ENCODE measurements at regions not wholly inside any gene's neighbourhood (a gene's known extent, or its start where the extent isn't known, plus 50 kb on each side); places are given as distances from the start of the nearest gene placed in this dataset.
"Not testable (repeated sequence)": the region's sequence is repeated elsewhere in the genome, so short reads cannot be mapped to it uniquely, and the experiment has no call there.

DNA sequence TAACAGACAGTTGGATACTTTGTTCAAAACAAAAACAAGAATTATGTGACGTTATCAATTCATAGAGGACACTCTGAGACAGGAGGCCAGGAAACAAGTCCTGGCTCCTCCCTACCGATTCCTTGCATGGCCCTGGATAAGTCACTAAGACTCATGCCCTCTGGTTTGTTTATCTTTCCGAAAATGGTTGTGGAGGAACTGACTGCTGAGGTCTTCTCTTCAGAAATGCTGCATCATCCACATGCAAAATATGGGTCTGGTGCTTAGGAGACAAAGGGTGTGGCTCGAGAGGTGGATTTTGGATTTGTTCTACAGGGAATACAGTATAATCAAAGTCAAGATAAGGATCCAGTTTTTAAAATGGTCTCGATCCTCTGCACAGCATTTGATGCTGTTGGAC lies 130.9 kb downstream of the RELL1 start:
- Histone ChIP-seq H3K79me2 (ENCODE audit: control insufficient read depth, insufficient read depth, low read length, unreplicated experiment) (no peaks in the 10 kb centered on the region), H3K4me1 (ENCODE audit: control insufficient read depth, insufficient read depth, low read length, unreplicated experiment) (no peaks in the 10 kb centered on the region), H3K4me3 (ENCODE audit: low read depth, low read length) (no peak overlapping the region), H2AFZ (ENCODE audit: low read length, unreplicated experiment) (no peak overlapping the region), H3K36me3 (ENCODE audit: insufficient read depth, low read length) (no peaks in the 10 kb centered on the region), H3K27me3 (ENCODE audit: insufficient read depth, low read length) (peaks cover 13% of the 10 kb centered on the region; the same call in 1 of the 2 replicates), H3K27ac (ENCODE audit: low read depth, low read length) (no peak overlapping the region)

DNA sequence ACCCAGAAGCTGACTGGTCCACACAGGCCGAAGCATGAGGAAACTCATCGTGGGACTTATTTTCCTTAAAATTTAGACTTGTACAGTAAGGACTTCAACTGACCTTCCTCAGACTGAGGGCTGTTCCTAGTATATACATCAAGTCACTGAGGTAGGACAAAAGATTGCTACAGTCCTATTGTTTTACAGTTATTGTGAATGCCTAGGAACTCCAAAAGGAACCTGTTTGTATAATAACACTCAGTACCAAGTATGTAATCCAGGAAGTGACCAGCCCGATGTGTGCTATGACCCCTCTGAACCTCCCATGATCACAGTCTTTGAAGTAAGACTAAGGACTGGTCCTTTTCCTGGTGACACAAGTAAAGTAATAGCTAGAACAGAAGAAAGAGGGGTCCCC lies 136.3 kb downstream of the RELL1 start:
- not testable (repeated sequence) for H3K36me3 ChIP-seq (ENCODE audit: insufficient read depth, low read length); H2AFZ ChIP-seq (ENCODE audit: low read length, unreplicated experiment); H3K4me1 ChIP-seq (ENCODE audit: control insufficient read depth, insufficient read depth, low read length, unreplicated experiment); H3K27ac ChIP-seq (ENCODE audit: low read depth, low read length); H3K79me2 ChIP-seq (ENCODE audit: control insufficient read depth, insufficient read depth, low read length, unreplicated experiment); H3K4me3 ChIP-seq (ENCODE audit: low read depth, low read length); H3K27me3 ChIP-seq (ENCODE audit: insufficient read depth, low read length)

DNA sequence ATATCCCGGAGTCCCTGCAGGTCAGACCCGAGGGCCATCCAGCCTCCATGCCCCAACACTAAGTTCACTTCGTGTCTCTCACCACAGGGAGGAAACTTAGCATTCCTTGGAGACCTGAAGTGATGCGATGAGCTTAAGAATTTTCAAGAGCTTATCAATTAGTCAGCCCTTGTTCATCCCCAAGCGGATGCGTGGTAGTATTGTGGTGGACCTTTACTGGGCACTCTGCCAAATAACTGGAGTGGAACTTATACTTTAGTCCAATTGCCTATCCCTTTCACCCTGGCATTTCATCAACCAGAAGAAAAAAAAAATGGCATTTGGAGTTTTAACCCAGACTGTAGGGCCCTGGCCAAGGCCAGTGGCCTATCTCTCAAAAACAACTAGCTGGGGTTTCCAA lies 137.1 kb downstream of the RELL1 start:
- no peak overlapping the region for H3K4me3 ChIP-seq (ENCODE audit: low read depth, low read length)

DNA sequence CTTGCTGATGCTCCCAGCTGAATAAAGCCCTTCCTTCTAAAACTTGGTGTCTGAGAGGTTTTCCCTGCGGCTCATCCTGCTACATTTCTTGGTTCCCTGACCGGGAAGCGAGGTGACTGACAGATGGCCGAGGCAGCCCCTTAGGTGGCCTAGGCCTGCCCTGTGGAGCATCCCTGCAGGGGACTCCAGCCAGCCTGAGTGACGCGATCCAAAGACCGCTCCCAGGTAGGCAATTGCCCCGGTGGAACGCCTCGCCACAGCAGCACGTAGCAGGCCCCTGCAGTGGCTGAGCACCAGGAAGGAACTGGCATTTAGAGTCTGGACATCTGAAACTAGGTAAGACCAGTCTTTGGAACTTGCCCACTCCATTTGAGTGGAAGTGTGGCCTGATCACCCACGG lies 139.6 kb downstream of the RELL1 start:
- Histone ChIP-seq H3K4me3 (ENCODE audit: low read depth, low read length) (no peak overlapping the region), H3K27me3 (ENCODE audit: insufficient read depth, low read length) (peaks cover 21% of the 10 kb centered on the region), H3K36me3 (ENCODE audit: insufficient read depth, low read length) (no peaks in the 10 kb centered on the region), H2AFZ (ENCODE audit: low read length, unreplicated experiment) (no peak overlapping the region), H3K4me1 (ENCODE audit: control insufficient read depth, insufficient read depth, low read length, unreplicated experiment) (no peaks in the 10 kb centered on the region), H3K79me2 (ENCODE audit: control insufficient read depth, insufficient read depth, low read length, unreplicated experiment) (no peaks in the 10 kb centered on the region), H3K27ac (ENCODE audit: low read depth, low read length) (no peak overlapping the region)

More for the DNA sequence above, 137.1 kb downstream of the RELL1 start:
- no peak overlapping the region for H3K27ac ChIP-seq (ENCODE audit: low read depth, low read length)
- H3K79me2 ChIP-seq (ENCODE audit: control insufficient read depth, insufficient read depth, low read length, unreplicated experiment) = no peaks in the 10 kb centered on the region
- H2AFZ ChIP-seq (ENCODE audit: low read length, unreplicated experiment) = no peak overlapping the region
- no peaks in the 10 kb centered on the region for H3K36me3 ChIP-seq (ENCODE audit: insufficient read depth, low read length)
- H3K4me1 ChIP-seq (ENCODE audit: control insufficient read depth, insufficient read depth, low read length, unreplicated experiment) = no peaks in the 10 kb centered on the region
- peaks cover 1% of the 10 kb centered on the region; the same call in 1 of the 2 replicates for H3K27me3 ChIP-seq (ENCODE audit: insufficient read depth, low read length)

DNA sequence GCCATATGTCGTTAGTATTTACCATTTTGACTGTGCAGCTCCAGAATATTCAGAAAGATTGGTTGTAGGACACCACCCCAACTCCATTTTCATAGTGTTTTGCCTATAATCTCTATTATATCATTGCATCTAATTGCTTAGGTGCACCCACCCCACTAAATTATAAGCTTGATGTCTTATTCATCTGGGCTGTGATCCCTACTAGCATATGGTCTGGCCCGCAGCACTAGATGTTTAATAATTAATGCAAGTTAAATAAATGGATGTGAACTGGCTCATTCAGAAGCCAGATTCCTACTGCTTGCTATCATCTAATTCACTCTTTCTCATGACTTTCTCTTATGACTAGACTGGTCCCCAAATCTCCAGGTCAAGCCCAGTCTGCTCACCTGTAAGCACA lies 143.5 kb downstream of the RELL1 start:
- Histone ChIP-seq H2AFZ (ENCODE audit: low read length, unreplicated experiment) (no peak overlapping the region), H3K4me1 (ENCODE audit: control insufficient read depth, insufficient read depth, low read length, unreplicated experiment) (no peaks in the 10 kb centered on the region), H3K36me3 (ENCODE audit: insufficient read depth, low read length) (no peaks in the 10 kb centered on the region), H3K79me2 (ENCODE audit: control insufficient read depth, insufficient read depth, low read length, unreplicated experiment) (no peaks in the 10 kb centered on the region), H3K27me3 (ENCODE audit: insufficient read depth, low read length) (peaks cover 49% of the 10 kb centered on the region), H3K27ac (ENCODE audit: low read depth, low read length) (no peak overlapping the region), H3K4me3 (ENCODE audit: low read depth, low read length) (no peak overlapping the region)

DNA sequence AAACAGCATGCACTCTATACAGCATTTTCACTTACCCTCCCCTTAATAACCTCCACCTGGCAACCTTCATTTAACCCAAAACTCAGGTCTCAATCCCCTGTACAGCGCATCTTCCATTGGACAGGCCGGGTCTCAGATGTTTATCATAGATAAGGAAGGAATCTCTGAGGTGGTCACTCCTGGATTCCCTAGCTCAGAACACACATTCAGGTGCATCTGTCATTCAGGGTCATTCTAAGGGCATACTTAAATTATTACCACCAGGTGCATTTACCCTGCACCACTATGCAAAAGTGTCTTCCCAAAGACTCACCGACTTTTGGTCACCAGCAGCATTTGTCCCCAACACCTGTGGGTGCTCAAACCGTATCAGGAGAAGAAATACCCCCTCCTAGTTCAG lies 144.2 kb downstream of the RELL1 start:
- Histone ChIP-seq H3K79me2 (ENCODE audit: control insufficient read depth, insufficient read depth, low read length, unreplicated experiment) (no peaks in the 10 kb centered on the region), H3K27me3 (ENCODE audit: insufficient read depth, low read length) (peaks cover 49% of the 10 kb centered on the region), H3K27ac (ENCODE audit: low read depth, low read length) (no peak overlapping the region), H2AFZ (ENCODE audit: low read length, unreplicated experiment) (no peak overlapping the region), H3K4me3 (ENCODE audit: low read depth, low read length) (no peak overlapping the region), H3K4me1 (ENCODE audit: control insufficient read depth, insufficient read depth, low read length, unreplicated experiment) (no peaks in the 10 kb centered on the region), H3K36me3 (ENCODE audit: insufficient read depth, low read length) (no peaks in the 10 kb centered on the region)

DNA sequence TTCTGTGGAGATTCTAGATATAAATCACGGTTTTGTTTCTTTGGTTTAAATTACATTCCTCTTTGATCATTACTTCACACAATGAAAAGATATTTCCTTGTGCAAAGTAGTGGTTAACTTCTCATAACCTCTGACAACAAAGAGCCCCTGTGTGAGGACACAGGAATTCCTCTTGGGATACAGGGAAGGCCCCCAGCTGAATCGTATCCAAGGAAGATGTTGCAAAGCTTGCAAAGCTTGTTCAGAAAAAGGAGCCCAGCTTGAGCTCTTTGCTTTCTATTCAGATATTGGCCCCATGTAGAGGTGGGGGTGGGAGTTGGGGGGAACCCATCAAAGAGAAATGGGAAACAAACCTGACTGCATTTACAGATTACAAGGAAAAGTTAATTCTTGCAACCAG lies 145.7 kb downstream of the RELL1 start:
- no peak overlapping the region for H3K4me3 ChIP-seq (ENCODE audit: low read depth, low read length)

DNA sequence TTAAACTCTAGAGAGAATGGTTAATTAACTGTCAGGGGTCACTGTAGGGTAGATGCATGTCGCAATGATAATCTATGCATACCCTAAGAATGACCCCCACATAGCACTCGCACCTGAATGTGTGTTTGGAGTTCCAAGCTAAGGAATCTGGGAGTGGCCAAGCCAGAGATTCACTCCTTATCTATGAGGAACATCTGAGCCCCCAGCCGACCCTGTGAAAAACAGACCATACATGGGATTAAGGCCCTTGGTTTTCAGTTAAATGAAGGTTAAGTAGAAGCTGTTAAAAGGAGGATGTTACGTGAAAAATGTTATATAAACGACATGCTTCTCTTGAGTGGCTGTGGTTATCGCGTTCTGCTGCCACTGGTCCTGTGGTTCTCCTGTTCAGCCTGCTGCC lies 147.2 kb downstream of the RELL1 start:
- Histone ChIP-seq H2AFZ (ENCODE audit: low read length, unreplicated experiment) (no peak overlapping the region), H3K4me1 (ENCODE audit: control insufficient read depth, insufficient read depth, low read length, unreplicated experiment) (no peaks in the 10 kb centered on the region), H3K27ac (ENCODE audit: low read depth, low read length) (no peak overlapping the region), H3K27me3 (ENCODE audit: insufficient read depth, low read length) (peaks cover 46% of the 10 kb centered on the region), H3K4me3 (ENCODE audit: low read depth, low read length) (no peak overlapping the region), H3K79me2 (ENCODE audit: control insufficient read depth, insufficient read depth, low read length, unreplicated experiment) (no peaks in the 10 kb centered on the region), H3K36me3 (ENCODE audit: insufficient read depth, low read length) (no peaks in the 10 kb centered on the region)

More for the DNA sequence above, 145.7 kb downstream of the RELL1 start:
- no peak overlapping the region for H3K27ac ChIP-seq (ENCODE audit: low read depth, low read length)
- H3K79me2 ChIP-seq (ENCODE audit: control insufficient read depth, insufficient read depth, low read length, unreplicated experiment) = no peaks in the 10 kb centered on the region
- peaks cover 49% of the 10 kb centered on the region for H3K27me3 ChIP-seq (ENCODE audit: insufficient read depth, low read length)
- no peak overlapping the region for H2AFZ ChIP-seq (ENCODE audit: low read length, unreplicated experiment)
- no peaks in the 10 kb centered on the region for H3K36me3 ChIP-seq (ENCODE audit: insufficient read depth, low read length)
- no peaks in the 10 kb centered on the region for H3K4me1 ChIP-seq (ENCODE audit: control insufficient read depth, insufficient read depth, low read length, unreplicated experiment)

DNA sequence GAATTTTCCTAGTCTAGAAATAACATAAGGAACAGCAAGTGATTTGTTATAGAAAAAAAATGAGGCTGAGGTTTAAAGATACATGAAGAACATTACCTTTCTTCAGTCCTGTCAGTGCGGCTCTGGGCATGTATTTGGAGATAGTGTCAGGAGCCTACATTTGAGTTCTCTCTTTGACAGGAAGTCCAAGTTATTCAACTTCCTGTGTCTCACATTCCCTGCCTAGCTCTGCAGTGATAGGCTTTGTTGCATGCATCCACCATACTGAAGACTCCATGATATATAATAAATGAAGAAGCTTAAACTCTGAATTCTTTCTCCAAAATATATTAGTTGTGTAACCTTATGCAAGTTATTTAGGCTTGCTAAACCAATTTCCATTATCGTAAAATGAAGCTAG lies 148.7 kb downstream of the RELL1 start:
- no peaks in the 10 kb centered on the region for H3K4me1 ChIP-seq (ENCODE audit: control insufficient read depth, insufficient read depth, low read length, unreplicated experiment)
- H3K27me3 ChIP-seq (ENCODE audit: insufficient read depth, low read length) = peaks cover 40% of the 10 kb centered on the region
- no peak overlapping the region for H3K4me3 ChIP-seq (ENCODE audit: low read depth, low read length)
- no peaks in the 10 kb centered on the region for H3K36me3 ChIP-seq (ENCODE audit: insufficient read depth, low read length)
- H3K79me2 ChIP-seq (ENCODE audit: control insufficient read depth, insufficient read depth, low read length, unreplicated experiment) = no peaks in the 10 kb centered on the region
- no peak overlapping the region for H2AFZ ChIP-seq (ENCODE audit: low read length, unreplicated experiment)
- H3K27ac ChIP-seq (ENCODE audit: low read depth, low read length) = no peak overlapping the region

DNA sequence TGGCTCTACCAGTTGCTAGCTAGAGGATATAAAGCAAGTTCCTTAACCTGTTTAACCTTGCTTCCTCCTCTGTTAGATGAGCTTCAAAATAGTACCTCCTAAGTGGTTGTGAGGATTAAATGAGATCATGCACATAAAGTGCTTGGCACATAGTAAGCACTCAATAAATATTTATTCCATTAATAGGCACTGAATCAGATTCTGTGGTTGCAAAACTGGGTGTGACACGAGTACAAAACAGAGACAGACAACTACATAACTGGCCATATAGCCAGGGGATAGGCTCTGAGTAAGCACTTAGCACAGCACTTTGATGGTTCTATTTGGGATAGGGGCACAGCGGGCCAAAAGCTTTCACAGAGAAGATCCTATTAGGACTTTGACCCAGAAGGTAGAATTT lies 150.3 kb downstream of the RELL1 start:
- no peak overlapping the region for H3K27ac ChIP-seq (ENCODE audit: low read depth, low read length)
- no peaks in the 10 kb centered on the region for H3K79me2 ChIP-seq (ENCODE audit: control insufficient read depth, insufficient read depth, low read length, unreplicated experiment)
- H3K4me1 ChIP-seq (ENCODE audit: control insufficient read depth, insufficient read depth, low read length, unreplicated experiment) = no peaks in the 10 kb centered on the region
- no peak overlapping the region for H2AFZ ChIP-seq (ENCODE audit: low read length, unreplicated experiment)
- H3K36me3 ChIP-seq (ENCODE audit: insufficient read depth, low read length) = no peaks in the 10 kb centered on the region
- no peak overlapping the region for H3K4me3 ChIP-seq (ENCODE audit: low read depth, low read length)
- H3K27me3 ChIP-seq (ENCODE audit: insufficient read depth, low read length) = peaks cover 29% of the 10 kb centered on the region

DNA sequence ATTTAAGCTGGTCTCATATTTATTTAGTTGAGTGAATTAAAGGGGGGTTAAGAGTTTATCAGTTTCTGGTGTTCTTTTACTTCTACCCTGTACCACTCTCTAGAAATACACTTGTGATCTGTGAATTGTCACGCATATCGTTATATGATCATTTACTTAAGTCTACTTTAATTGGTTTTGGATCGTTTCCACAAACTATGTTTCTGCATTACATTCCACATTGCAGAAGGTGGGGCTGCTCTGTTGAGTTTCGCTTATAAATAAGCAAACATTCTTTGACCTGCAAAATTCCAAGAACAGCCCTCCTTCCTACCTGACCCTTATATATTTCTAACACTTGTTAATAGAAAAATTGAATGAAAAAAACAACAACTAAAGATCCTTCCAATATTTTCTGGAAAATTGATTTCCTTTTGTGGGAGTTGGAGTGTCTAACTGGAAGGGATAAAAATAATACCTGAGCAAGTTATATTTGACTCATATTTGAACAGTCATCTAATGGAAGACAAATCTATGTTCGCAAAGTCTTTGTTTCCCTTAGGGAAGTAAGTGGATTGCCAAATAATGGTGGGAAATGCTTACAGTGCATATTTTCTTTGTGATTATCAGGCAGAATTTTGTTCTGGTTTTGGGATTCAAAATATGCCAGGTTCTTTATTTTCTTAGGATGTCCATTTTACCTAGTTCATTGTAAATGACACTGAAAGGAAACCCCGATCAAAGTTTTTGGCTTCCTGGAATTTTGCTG lies 152.7 kb downstream of the RELL1 start:
- Histone ChIP-seq H3K4me1 (ENCODE audit: control insufficient read depth, insufficient read depth, low read length, unreplicated experiment) (no peaks in the 10 kb centered on the region), H3K27ac (ENCODE audit: low read depth, low read length) (no peak overlapping the region), H3K36me3 (ENCODE audit: insufficient read depth, low read length) (no peaks in the 10 kb centered on the region), H3K27me3 (ENCODE audit: insufficient read depth, low read length) (peaks cover 16% of the 10 kb centered on the region; the same call in 1 of the 2 replicates), H2AFZ (ENCODE audit: low read length, unreplicated experiment) (no peak overlapping the region), H3K4me3 (ENCODE audit: low read depth, low read length) (no peak overlapping the region), H3K79me2 (ENCODE audit: control insufficient read depth, insufficient read depth, low read length, unreplicated experiment) (no peaks in the 10 kb centered on the region)

Measured in ACC112 (cell line).